ENCODE measurements at regions not wholly inside any gene's neighbourhood (a gene's known extent, or its start where the extent isn't known, plus 50 kb on each side); places are given as distances from the start of the nearest gene placed in this dataset.
"Not testable (repeated sequence)": the region's sequence is repeated elsewhere in the genome, so short reads cannot be mapped to it uniquely, and the experiment has no call there.

- TF ChIP-seq, protein P1, sequence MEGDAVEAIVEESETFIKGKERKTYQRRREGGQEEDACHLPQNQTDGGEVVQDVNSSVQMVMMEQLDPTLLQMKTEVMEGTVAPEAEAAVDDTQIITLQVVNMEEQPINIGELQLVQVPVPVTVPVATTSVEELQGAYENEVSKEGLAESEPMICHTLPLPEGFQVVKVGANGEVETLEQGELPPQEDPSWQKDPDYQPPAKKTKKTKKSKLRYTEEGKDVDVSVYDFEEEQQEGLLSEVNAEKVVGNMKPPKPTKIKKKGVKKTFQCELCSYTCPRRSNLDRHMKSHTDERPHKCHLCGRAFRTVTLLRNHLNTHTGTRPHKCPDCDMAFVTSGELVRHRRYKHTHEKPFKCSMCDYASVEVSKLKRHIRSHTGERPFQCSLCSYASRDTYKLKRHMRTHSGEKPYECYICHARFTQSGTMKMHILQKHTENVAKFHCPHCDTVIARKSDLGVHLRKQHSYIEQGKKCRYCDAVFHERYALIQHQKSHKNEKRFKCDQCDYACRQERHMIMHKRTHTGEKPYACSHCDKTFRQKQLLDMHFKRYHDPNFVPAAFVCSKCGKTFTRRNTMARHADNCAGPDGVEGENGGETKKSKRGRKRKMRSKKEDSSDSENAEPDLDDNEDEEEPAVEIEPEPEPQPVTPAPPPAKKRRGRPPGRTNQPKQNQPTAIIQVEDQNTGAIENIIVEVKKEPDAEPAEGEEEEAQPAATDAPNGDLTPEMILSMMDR (IDR thresholded peaks at IDR 0.05): not testable (repeated sequence)
- not testable (repeated sequence) for TF ChIP-seq ZFX (IDR thresholded peaks at IDR 0.05; ENCODE audit: borderline replicate concordance)
These were observed 165.7 kb upstream of the KCNJ15 start for GRCh38 chr21:38091061-38091460.

All from 22Rv1 (cell line).